WTC11 (cell line): ENCODE measurements at regions not wholly inside any gene's neighbourhood (a gene's known extent, or its start where the extent isn't known, plus 50 kb on each side); places are given as distances from the start of the nearest gene placed in this dataset.

ENCODE experiments used
- ATAC-seq: fragments of 200-7000 bp; cut with Tn5 transposase; 2 replicates; pipeline ENCODE4 v1.10.0; 2021; ENCODE audit warnings: mild to moderate bottlenecking, moderate library complexity
- CTCF ChIA-PET: fragments of 300-600 bp; sonication (Branson Sonifier 250); formaldehyde crosslinking; loops from one replicate; lab custom pipeline; 2021; ENCODE audit warnings: antibody characterized with exemption; lab: Charles Lee
- POLR2A ChIA-PET: fragments of 350-600 bp; sonication (Branson Sonifier 250); formaldehyde crosslinking; loops from one replicate; lab custom pipeline; 2021; ENCODE audit warnings: antibody characterized with exemption; lab: Charles Lee
- DNase-seq: peaks from one replicate; pipeline ENCODE4 v3.0.0; 2021; ENCODE audit warnings: low spot score
- H3K27ac Mint-ChIP-seq: 2 replicates; pipeline ENCODE4 v1.8.0; 2021; ENCODE audit warnings: mixed read lengths
- H3K27me3 Mint-ChIP-seq: 2 replicates; pipeline ENCODE4 v1.8.0; 2021; ENCODE audit warnings: low read depth, mild to moderate bottlenecking, moderate library complexity, mixed read lengths
- H3K36me3 Mint-ChIP-seq: 2 replicates; pipeline ENCODE4 v1.8.0; 2021; ENCODE audit warnings: mixed read lengths
- H3K4me1 Mint-ChIP-seq: 2 replicates; pipeline ENCODE4 v1.8.0; 2022; ENCODE audit warnings: mixed read lengths
- H3K4me3 Mint-ChIP-seq: 2 replicates; pipeline ENCODE4 v1.8.0; 2021; ENCODE audit warnings: mild to moderate bottlenecking, moderate library complexity, mixed read lengths
- H3K9me3 Mint-ChIP-seq: 2 replicates; pipeline ENCODE4 v1.8.0; 2021; ENCODE audit warnings: mixed read lengths
- ATF1 ChIP-seq: sonication (generic); formaldehyde crosslinking; IDR thresholded peaks from 2 replicates; pipeline ENCODE4 v1.8.1; 2023; ENCODE audit warnings: mild to moderate bottlenecking, moderate library complexity, missing genetic modification reagents
- CDX4 ChIP-seq: fragments of 250-450 bp; sonication (Bioruptor Pico); IDR thresholded peaks from 2 replicates; pipeline ENCODE4 v1.9.0; 2021; ENCODE audit warnings: moderate library complexity, mild to moderate bottlenecking, inconsistent platforms, borderline replicate concordance
- CTCF ChIP-seq: fragments of 200-600 bp; IDR thresholded peaks from 2 replicates; pipeline ENCODE4 v1.8.0; 2022; ENCODE audit warnings: antibody characterized with exemption
- E2F1 ChIP-seq: sonication (generic); formaldehyde crosslinking; IDR thresholded peaks from 2 replicates; pipeline ENCODE4 v1.8.0; 2022; ENCODE audit warnings: mild to moderate bottlenecking, missing genetic modification reagents
- E2F5 ChIP-seq: sonication (generic); formaldehyde crosslinking; IDR thresholded peaks from 2 replicates; pipeline ENCODE4 v1.8.1; 2022; ENCODE audit warnings: mild to moderate bottlenecking, moderate library complexity, missing genetic modification reagents
- GTF2I ChIP-seq: fragments of 250-450 bp; sonication (Bioruptor Pico); conservative IDR thresholded peaks from 2 replicates; pipeline ENCODE4 v1.4.0; 2021; ENCODE audit warnings: mild to moderate bottlenecking
- HMGA2 ChIP-seq: fragments of 250-450 bp; sonication (Bioruptor Pico); IDR thresholded peaks from 2 replicates; pipeline ENCODE4 v1.4.0; 2021; ENCODE audit warnings: mild to moderate bottlenecking, moderate library complexity
- IRF1 ChIP-seq: sonication (generic); formaldehyde crosslinking; IDR thresholded peaks from 2 replicates; pipeline ENCODE4 v1.8.0; 2023; ENCODE audit warnings: missing genetic modification reagents
- JUN ChIP-seq: sonication (generic); formaldehyde crosslinking; IDR thresholded peaks from 2 replicates; pipeline ENCODE4 v1.8.0; 2023; ENCODE audit warnings: mild to moderate bottlenecking, missing genetic modification reagents
- MAX ChIP-seq: sonication (generic); formaldehyde crosslinking; IDR thresholded peaks from 2 replicates; pipeline ENCODE4 v1.8.0; 2022; ENCODE audit warnings: mild to moderate bottlenecking, missing genetic modification reagents
- NFYB ChIP-seq: sonication (generic); formaldehyde crosslinking; conservative IDR thresholded peaks from 2 replicates; pipeline ENCODE4 v1.8.0; 2022; ENCODE audit warnings: low read depth, missing genetic modification reagents
- NR2C2 ChIP-seq: sonication (generic); formaldehyde crosslinking; IDR thresholded peaks from 2 replicates; pipeline ENCODE4 v1.8.0; 2022; ENCODE audit warnings: mild to moderate bottlenecking, missing genetic modification reagents
- NR3C1 ChIP-seq: sonication (generic); formaldehyde crosslinking; conservative IDR thresholded peaks from 2 replicates; pipeline ENCODE4 v1.8.1; 2023; ENCODE audit warnings: low read depth, mild to moderate bottlenecking, missing genetic modification reagents
- RORB ChIP-seq: fragments of 250-450 bp; sonication (Bioruptor Pico); IDR thresholded peaks from 2 replicates; pipeline ENCODE4 v1.9.0; 2021; ENCODE audit warnings: mild to moderate bottlenecking
- SMAD4 ChIP-seq: sonication (generic); formaldehyde crosslinking; IDR thresholded peaks from 2 replicates; pipeline ENCODE4 v1.8.0; 2022; ENCODE audit warnings: mild to moderate bottlenecking, missing genetic modification reagents
- SP1 ChIP-seq: sonication (generic); formaldehyde crosslinking; conservative IDR thresholded peaks from 2 replicates; pipeline ENCODE4 v1.8.1; 2022; ENCODE audit warnings: missing genetic modification reagents
- STAT6 ChIP-seq: sonication (generic); formaldehyde crosslinking; conservative IDR thresholded peaks from 2 replicates; pipeline ENCODE4 v1.8.1; 2023; ENCODE audit warnings: mild to moderate bottlenecking, low read depth, missing genetic modification reagents, moderate library complexity
- ZBTB21 ChIP-seq: sonication (generic); formaldehyde crosslinking; IDR thresholded peaks from 2 replicates; pipeline ENCODE4 v1.8.1; 2023; ENCODE audit warnings: mild to moderate bottlenecking, missing genetic modification reagents, borderline replicate concordance
- ZBTB43 ChIP-seq: sonication (generic); formaldehyde crosslinking; IDR thresholded peaks from 2 replicates; pipeline ENCODE4 v1.8.1; 2023; ENCODE audit warnings: mild to moderate bottlenecking, missing genetic modification reagents
- ZMAT4 ChIP-seq: fragments of 250-450 bp; sonication (Bioruptor Pico); IDR thresholded peaks from 2 replicates; pipeline ENCODE4 v1.9.0; 2021; ENCODE audit warnings: mild to moderate bottlenecking
- ZNF317 ChIP-seq: sonication (generic); formaldehyde crosslinking; IDR thresholded peaks from 2 replicates; pipeline ENCODE4 v1.8.1; 2023; ENCODE audit warnings: low read depth, mild to moderate bottlenecking, moderate library complexity, missing genetic modification reagents, borderline replicate concordance
- ZNF423 ChIP-seq: fragments of 250-450 bp; sonication (Bioruptor Pico); IDR thresholded peaks from 2 replicates; pipeline ENCODE4 v2.1.2; 2022; ENCODE audit warnings: mild to moderate bottlenecking, moderate library complexity

GRCh38 chr21:19609611-19610010 is 1206.0 kb upstream of the TMPRSS15 start (continued):
- TF ChIP-seq CTCF (no peak), JUN (no peak), HMGA2 (CRISPR knock-in tag) (no peak), ZNF423 (no peak), E2F1 (CRISPR knock-in tag) (no peak), NFYB (CRISPR knock-in tag) (no peak), NR2C2 (no peak), GTF2I (CRISPR knock-in tag) (no peak), MAX (CRISPR knock-in tag) (no peak)

GRCh38 chr21:19621837-19622496 is 1218.4 kb upstream of the TMPRSS15 start:
- H3K27ac Mint-ChIP-seq, result no peak overlapping the region
- H3K27me3 Mint-ChIP-seq, result no peaks in the 10 kb centered on the region
- TF ChIP-seq NR3C1, result no peak
- no peak for TF ChIP-seq ZMAT4 (CRISPR knock-in tag)
- TF ChIP-seq STAT6 (CRISPR knock-in tag), result no peak
- no peak for TF ChIP-seq GTF2I (CRISPR knock-in tag)
- no peak for TF ChIP-seq IRF1 (CRISPR knock-in tag)
- TF ChIP-seq SMAD4 (CRISPR knock-in tag), result no peak
- no peak for TF ChIP-seq CDX4 (CRISPR knock-in tag)
- TF ChIP-seq ATF1 (CRISPR knock-in tag), result no peak
- no peak overlapping the region for H3K4me3 Mint-ChIP-seq
- H3K9me3 Mint-ChIP-seq, result peaks cover 13% of the 10 kb centered on the region
- CTCF ChIA-PET, result no interaction called here
- peaks cover 14% of the 10 kb centered on the region for H3K4me1 Mint-ChIP-seq
- ATAC-seq, result no peak
- no peak for DNase-seq
- H3K36me3 Mint-ChIP-seq, result peaks cover 3% of the 10 kb centered on the region; the same call in 1 of the 2 replicates
- POLR2A ChIA-PET, result no interaction called here

- DNase-seq, result no peak
- no peak for ATAC-seq
- Mint-ChIP-seq H3K36me3 (no peaks in the 10 kb centered on the region), H3K4me1 (no peaks in the 10 kb centered on the region), H3K27me3 (no peaks in the 10 kb centered on the region), H3K4me3 (no peak overlapping the region), H3K9me3 (peaks cover 6% of the 10 kb centered on the region; the same call in 1 of the 2 replicates), H3K27ac (no peak overlapping the region)
- ChIA-PET POLR2A (no interaction called here), CTCF (no interaction called here)
- TF ChIP-seq ZBTB21 (CRISPR knock-in tag), result no peak
- no peak for TF ChIP-seq E2F5 (CRISPR knock-in tag)
- TF ChIP-seq SP1 (CRISPR knock-in tag), result no peak
- TF ChIP-seq RORB, result no peak
- TF ChIP-seq ZNF317 (CRISPR knock-in tag), result no peak
- TF ChIP-seq ZMAT4 (CRISPR knock-in tag), result no peak
- no peak for TF ChIP-seq ZBTB43 (CRISPR knock-in tag)
Measured at GRCh38 chr21:19640964-19641363, 1237.4 kb upstream of the TMPRSS15 start.
